ENCODE measurements at regions not wholly inside any gene's neighbourhood (a gene's known extent, or its start where the extent isn't known, plus 50 kb on each side); places are given as distances from the start of the nearest gene placed in this dataset.

DNA sequence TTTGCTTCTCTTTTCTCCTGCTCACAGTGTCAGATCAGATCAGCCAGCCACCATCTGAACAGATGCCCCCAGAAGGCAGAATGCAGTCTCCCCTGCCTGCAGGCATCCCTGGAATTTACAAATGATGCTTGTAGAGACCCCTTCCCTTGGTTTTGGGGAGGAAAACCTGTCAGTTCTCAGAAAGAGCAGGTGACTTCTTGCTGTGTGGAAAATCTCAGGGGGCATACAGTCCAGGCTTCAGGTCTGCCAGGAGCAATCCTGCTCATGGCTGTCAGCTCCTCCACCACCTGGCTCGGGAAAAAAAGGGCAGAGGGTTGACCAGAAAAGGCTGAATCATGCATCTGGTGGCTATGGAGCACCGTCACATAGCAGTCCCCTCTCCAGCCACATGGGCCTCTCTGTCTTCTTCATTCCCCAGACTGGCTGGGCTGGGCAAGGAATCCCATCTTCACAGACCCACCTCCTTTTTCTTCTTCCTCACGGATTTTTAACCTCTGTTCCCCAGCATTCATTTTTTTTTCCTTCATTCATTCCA, 107.0 kb downstream of the KCNF1 start:
- no peak for DNase-seq

- DNase-seq: no peak
Observed at GRCh38 chr2:11019614-11020013, 107.9 kb downstream of the KCNF1 start.

- no peak for DNase-seq
Observed at GRCh38 chr2:11022064-11022463, 110.3 kb downstream of the KCNF1 start.

DNA sequence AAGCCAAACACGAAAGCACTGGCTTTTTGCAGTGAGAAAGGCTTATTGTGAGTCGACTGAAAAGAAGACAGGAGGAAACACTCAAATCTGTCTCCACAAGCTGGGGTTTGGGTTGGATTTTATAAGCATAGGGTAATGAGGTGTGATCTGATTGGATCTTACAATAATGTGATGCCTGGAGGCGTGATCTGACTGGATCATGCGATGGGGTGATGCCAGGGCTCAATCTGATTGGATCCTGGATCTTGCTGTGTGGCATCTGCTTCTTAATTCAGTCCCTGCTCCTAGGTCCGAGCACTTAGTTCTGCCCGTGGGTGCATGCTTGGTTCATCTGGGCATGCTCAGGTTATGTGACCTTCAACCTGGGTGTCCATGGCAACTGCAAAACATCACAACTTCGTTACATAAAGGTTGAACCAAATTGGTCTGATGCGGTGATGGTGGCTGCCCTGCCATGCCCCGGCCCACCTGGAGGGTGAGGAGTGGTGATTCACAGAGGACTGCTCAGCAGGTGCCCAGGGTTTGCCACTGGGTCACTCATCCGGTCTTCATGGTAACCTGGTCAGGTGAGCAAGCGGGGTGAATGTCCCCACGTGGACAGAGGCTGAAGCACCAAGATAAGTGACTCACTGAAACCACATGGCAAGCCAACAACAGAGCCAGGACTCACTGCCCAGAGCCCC, 111.0 kb downstream of the KCNF1 start:
- DNase-seq: no peak

DNA sequence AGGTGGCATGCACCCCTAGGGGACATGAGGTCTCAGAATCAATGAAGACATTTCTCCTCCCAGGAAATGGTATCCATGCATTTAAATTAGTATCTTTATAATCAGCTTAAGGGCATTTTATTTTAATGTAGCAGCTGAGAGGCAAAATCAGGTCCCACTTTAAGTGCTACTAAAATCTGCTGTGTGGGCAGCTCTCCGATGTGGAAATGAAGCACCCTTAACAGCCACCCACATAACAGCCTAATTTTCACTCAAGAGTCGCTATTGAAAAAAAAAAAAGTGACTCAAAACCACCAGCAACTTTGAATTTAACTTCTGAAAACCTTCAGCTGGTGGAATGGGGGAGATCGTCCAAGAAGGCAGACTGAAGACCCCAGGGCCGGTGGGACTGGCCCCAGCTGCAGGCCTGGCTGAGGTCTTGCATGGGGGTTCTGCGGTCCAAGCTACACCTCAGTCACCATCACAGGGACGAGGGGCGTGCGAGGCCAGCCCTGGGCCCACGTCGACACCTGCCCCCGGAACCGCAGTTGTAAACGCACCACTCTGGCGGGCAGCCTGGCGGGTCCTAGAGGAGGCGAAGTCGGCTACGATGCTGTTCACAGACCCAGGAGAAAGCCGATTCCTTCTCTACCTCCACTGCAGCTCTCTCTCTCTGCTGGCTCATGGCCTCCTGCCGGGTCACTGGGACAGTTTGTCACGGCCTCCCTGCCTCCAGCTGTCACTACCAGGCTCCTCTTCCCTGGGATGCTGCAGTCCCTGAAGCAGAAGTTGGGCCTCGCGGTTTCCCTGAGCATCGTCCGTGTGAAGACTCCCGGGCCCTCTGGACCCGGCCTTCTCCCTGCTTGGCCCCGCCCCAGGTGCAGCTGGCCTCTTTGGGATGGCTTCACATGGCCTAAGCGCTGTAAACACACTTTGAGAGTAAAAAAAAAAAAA, 111.9 kb downstream of the KCNF1 start:
- DNase-seq: no peak

GRCh38 chr2:11024259-11024645, 112.5 kb downstream of the KCNF1 start:
- DNase-seq: peak; percentile 86

- no peak for DNase-seq
Observed at GRCh38 chr2:11024687-11025086, 113.0 kb downstream of the KCNF1 start.

- DNase-seq: no peak
Observed at GRCh38 chr2:11026286-11026921, 114.7 kb downstream of the KCNF1 start.

DNA sequence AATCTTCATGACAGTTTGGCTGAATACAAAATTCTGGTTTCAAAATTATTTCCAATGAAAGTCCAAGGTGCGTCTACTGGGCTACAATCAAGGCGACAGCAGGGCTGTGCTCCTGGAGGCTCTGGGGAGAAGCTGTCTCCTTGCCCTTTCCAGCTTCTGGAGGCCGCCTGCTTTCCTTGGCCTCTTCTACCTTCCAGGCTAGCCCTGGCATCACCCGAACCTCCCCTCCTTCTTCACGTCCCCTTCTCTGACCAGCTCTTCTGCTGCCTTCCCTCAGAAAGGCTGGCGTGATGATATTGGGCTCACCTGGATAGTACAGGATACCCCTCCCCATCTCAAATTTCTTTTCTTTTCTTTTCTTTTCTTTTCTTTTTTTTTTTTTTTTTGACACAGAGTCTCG, 115.5 kb downstream of the KCNF1 start:
- no peak for DNase-seq

DNA sequence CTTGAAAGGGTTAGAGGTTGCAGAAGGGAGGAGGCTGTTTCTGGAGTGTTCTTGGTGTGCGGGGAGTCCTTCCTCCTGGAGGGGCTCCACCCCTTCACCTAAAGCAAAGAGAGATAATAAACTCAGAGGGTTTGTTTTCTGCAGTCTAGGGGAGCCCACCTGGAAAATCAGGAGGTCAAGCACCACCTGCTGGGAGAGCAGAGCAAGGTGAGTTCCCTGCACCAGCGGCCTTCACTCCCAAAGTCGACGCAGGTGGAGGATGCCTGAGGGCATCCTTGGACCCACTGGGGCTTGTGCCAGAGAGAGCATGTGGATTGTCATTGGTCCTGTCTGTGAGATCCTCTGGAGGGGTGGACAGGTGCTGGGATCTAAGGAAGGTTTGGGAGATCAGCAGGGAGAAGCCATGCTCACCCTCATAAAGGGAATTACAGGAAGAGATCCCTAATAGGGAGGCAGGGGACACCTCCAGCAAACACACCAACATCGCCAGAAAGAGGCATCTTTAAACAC, 116.7 kb downstream of the KCNF1 start:
- DNase-seq: no peak

DNA sequence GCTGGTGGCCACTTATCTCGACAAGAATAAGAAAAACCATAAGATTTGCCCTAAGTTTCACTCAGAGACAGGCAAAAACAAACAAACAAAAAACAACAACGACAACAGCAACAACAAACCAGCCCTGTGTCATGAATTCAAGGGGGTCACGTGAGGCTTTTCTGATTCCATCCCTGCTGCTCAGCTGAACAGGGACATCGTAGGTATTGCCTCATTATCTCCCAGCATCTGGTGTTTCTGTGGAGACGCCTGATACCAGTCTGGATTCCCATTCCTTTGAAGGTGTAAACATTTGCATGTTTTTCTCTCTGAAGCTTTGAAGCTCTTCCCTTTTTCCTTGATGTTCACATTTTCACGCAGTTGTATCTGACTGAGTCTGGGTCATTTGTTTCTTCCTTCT, 117.4 kb downstream of the KCNF1 start:
- DNase-seq: peak; percentile 63

DNA sequence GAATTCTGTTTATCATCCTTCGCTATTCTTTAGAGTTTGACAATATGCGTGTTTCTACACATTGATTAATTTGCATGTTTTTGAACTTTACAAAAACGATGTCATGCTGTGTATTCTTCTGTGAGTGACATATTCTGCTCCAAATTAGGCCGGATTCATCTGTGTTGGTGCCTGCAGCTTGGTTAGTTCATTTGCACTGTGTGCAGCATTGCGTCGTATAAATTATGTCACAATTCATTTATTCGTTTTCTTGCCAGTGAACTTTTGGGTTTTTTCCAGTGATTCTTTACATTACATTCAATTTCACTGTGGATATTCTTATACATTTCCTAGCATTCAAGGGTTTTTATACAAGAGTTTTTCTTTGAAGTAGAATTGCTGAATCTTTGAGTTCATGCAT, 118.3 kb downstream of the KCNF1 start:
- DNase-seq: no peak

- DNase-seq: no peak
Observed at GRCh38 chr2:11030909-11031308, 119.2 kb downstream of the KCNF1 start.

DNA sequence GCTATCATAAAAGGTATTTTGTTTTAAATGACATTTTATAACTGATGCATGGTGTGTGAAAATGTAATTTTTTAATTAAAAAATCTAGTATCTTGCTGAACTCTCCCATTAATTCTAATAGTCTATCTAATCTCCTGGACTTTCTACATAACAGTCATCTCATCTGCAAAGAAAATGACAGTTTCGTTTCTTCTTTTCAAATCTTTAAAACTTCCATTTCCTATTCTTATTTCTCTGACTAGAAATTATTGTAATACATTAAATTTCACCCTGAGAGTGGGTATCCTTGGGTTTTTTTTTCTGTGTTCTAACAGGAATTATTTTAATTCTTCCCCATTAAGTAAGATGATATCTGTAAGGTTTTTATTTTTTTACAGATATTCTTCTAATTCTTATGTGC, 120.1 kb downstream of the KCNF1 start:
- DNase-seq: no peak

GRCh38 chr2:11032396-11032795, 120.7 kb downstream of the KCNF1 start:
- no peak for DNase-seq

GRCh38 chr2:11033114-11033513, 121.4 kb downstream of the KCNF1 start:
- DNase-seq: no peak

DNA sequence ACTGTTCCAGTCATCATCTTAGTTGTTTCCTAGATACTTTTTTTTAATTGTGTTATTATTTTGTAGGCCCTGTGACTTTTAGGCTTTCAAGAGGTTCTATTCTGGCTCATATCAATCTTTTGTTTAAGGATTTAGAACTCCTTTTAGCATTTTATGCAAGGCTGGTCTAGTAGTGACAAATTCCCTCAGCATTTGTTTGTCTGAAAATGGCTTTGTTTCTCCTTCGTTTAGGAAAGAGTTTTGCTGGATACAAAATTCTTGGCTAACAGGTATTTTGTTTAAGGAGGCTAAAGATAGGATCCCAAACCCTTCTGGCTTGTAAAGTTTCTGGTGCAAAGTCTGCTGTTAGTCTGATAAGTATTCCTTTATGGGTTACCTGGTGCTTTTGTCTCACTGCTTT, 116.6 kb upstream of the SLC66A3 start:
- no peak for DNase-seq

DNA sequence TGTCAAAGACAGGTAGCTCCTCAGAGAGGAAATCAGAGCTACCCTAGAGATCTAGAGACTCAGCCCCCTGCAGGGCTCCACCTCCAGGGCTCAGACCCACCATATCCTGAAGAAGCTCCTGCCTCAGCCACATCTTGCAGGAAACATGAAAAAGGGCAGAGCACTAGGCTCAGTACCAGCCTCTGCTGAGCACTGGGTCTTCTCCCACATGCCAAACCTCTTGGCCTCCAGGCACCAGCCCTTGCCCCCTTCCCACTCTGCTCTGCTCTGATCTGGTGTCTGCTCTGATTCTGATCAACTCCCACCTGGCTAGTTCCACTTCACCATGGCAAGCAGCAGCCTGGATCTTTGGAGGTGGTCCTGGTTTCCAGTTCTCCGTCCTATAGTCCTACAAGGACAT, 114.3 kb upstream of the SLC66A3 start:
- no peak for DNase-seq

DNA sequence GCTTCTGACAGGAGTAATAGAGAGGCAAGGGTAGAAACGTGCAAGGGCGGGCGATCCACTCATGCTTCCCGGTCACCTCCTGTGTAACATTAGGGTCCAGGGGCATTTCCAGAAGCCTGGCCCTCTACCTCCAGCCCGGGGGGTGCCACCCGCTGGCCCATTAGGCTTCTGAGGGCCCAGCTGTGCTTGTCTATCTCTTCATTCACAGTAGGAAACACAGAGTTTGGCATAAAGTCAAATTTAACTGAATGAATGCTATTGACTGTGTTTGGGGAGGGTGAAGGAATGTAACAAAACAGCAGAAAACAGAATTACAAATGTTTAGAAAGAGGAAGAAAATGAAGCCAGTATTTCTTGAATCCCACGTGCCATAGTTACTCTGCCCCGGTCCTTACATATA, 112.4 kb upstream of the SLC66A3 start:
- DNase-seq: no peak

DNA sequence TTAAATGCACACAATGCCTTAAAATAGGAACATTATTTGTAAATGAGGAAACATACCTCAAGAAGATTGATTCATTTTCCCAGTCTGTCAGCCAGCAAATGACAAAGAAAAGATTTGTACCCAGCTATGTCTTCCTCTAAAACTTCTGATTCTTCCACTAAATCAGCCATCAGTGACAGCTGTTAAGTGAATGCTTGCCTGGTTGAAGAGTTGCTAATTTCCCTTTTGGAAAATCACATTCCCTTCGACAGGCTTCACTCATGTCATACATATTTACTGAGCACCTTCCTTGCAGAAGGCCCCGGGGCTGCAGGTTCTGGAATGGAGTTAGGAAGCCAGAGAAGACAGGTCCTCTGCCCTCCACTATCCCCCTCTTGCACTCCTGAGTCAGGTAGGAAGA, 112.0 kb upstream of the SLC66A3 start:
- peak; percentile 23 for DNase-seq

DNA sequence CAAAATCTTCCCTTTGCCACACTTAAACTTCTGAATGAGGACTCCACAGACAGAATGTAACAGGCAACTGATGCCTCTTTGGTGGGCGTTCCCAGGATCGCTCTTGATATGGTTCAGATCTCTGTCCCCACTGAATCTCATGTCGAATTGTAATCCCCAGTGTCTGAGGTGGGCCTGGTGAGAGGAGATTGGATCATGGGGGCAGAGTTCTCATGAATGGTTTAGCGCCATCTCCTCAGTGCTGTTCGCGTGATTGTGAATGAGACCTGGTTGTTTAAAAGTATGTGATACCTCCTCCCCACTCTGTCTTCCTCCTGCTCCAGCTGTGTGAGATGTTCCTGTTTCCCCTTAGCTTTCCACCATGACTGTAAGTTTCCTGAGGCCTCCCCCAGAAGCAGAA, 111.1 kb upstream of the SLC66A3 start:
- DNase-seq: no peak

DNA sequence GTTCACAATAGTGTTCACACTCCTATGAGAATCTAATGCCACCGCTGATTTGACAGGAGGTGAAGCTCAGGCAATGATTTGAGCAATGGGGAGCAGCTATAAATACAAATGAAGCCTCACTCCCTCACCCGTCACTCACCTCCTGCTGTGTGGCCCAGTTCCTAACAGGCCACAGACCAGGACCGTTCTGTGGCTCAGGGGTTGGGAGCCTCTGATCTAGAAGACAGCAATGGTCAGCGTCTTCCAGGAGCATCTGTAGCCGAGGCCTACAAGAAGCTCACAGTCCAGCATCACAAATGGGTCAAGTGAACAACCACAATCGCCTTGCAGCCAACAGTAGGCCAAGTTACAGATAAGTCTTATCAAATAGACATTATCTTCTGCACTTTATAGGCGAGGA, 110.0 kb upstream of the SLC66A3 start:
- DNase-seq: no peak

DNA sequence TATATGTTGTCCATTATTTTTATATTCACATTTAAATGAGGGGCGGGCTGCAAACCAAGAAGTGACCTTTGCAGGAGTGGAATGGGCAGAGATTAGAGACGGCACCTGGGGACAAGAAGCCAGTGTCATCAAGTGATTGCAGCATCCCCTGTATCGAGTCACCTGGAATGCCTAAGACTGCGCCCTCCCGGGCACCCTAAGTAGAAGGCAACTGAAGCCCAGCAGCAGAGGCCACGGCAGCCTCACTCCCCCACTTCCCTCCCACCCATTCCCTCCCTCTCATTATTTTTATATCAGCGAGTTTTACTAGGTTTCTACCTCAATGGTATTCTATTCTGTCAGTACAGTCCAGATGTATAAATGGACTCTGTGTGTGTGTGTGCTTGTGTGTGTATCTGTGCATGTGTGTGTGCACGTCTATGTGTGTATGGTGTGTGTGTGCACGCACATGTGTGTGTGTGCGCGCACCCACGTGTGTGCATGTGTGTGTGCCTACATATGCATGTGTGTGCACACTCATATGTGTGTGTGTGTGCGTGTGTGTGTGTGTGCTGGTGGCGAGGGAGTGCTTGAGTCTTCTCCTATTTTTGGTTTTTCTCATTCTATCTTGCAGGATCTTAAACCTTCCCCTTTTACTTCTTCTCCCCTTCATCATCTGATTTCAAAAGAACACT, 106.8 kb upstream of the SLC66A3 start:
- no peak for DNase-seq
